ENCODE measurements at regions not wholly inside any gene's neighbourhood (a gene's known extent, or its start where the extent isn't known, plus 50 kb on each side); places are given as distances from the start of the nearest gene placed in this dataset.

GRCh38 chr12:24045816-24046257 is 96.4 kb upstream of the SOX5 start:
- DNase-seq (ENCODE audit: low read depth in 2 of 2): no peak

GRCh38 chr12:24044941-24045703 is 95.7 kb upstream of the SOX5 start:
- DNase-seq (ENCODE audit: low read depth in 2 of 2): no peak

- DNase-seq (ENCODE audit: low read depth in 2 of 2): no peak
These were observed 93.2 kb upstream of the SOX5 start for GRCh38 chr12:24042651-24043050.

GRCh38 chr12:24039113-24039525 is 89.6 kb upstream of the SOX5 start:
- no peak for DNase-seq (ENCODE audit: low read depth in 2 of 2)

- no peak for DNase-seq (ENCODE audit: low read depth in 2 of 2)
These were observed 88.9 kb upstream of the SOX5 start for GRCh38 chr12:24038211-24038997.

- DNase-seq (ENCODE audit: low read depth in 2 of 2): no peak
These were observed 87.2 kb upstream of the SOX5 start for GRCh38 chr12:24036438-24037216.

- no peak for DNase-seq (ENCODE audit: low read depth in 2 of 2)
These were observed 85.4 kb upstream of the SOX5 start for GRCh38 chr12:24034894-24035293.

- no peak for DNase-seq (ENCODE audit: low read depth in 2 of 2)
These were observed 84.7 kb upstream of the SOX5 start for GRCh38 chr12:24034160-24034559.

GRCh38 chr12:24027352-24027751 is 77.9 kb upstream of the SOX5 start:
- DNase-seq (ENCODE audit: low read depth in 2 of 2): no peak

GRCh38 chr12:24025153-24025798 is 75.8 kb upstream of the SOX5 start:
- DNase-seq (ENCODE audit: low read depth in 2 of 2): no peak

- no peak for DNase-seq (ENCODE audit: low read depth in 2 of 2)
These were observed 73.6 kb upstream of the SOX5 start for GRCh38 chr12:24023081-24023480.

GRCh38 chr12:24021164-24021502 is 71.7 kb upstream of the SOX5 start:
- DNase-seq (ENCODE audit: low read depth in 2 of 2): no peak

- DNase-seq (ENCODE audit: low read depth in 2 of 2): no peak
These were observed 71.1 kb upstream of the SOX5 start for GRCh38 chr12:24020397-24021163.

GRCh38 chr12:24015833-24016160 is 66.3 kb upstream of the SOX5 start:
- DNase-seq (ENCODE audit: low read depth in 2 of 2): no peak

- DNase-seq (ENCODE audit: low read depth in 2 of 2): no peak
These were observed 65.7 kb upstream of the SOX5 start for GRCh38 chr12:24014915-24015832.

GRCh38 chr12:24014240-24014639 is 64.8 kb upstream of the SOX5 start:
- no peak for DNase-seq (ENCODE audit: low read depth in 2 of 2)

GRCh38 chr12:24012528-24012927 is 63.1 kb upstream of the SOX5 start:
- DNase-seq (ENCODE audit: low read depth in 2 of 2): no peak

- no peak for DNase-seq (ENCODE audit: low read depth in 2 of 2)
These were observed 62.5 kb upstream of the SOX5 start for GRCh38 chr12:24011927-24012507.

GRCh38 chr12:24008166-24008565 is 58.7 kb upstream of the SOX5 start:
- no peak for DNase-seq (ENCODE audit: low read depth in 2 of 2)

All from stimulated activated CD8-positive, alpha-beta memory T cell treated with anti-CD3 and anti-CD28 coated beads, Interleukin-7, amount 100 ng/mL, for 4 hours (primary cell).